HG03039 (cell line): ENCODE measurements at regions not wholly inside any gene's neighbourhood (a gene's known extent, or its start where the extent isn't known, plus 50 kb on each side); places are given as distances from the start of the nearest gene placed in this dataset.

Experiments used
- ATAC-seq: cut with Tn5 transposase; IDR thresholded peaks from one replicate; pipeline ENCODE4 v1.9.1; 2021; ENCODE audit warnings: mild to moderate bottlenecking, moderate library complexity; ENCODE audit not compliant: unreplicated experiment

GRCh38 chr16:72286936-72287620 lies 115.1 kb upstream of the PMFBP1 start:
- ATAC-seq: no peak

DNA sequence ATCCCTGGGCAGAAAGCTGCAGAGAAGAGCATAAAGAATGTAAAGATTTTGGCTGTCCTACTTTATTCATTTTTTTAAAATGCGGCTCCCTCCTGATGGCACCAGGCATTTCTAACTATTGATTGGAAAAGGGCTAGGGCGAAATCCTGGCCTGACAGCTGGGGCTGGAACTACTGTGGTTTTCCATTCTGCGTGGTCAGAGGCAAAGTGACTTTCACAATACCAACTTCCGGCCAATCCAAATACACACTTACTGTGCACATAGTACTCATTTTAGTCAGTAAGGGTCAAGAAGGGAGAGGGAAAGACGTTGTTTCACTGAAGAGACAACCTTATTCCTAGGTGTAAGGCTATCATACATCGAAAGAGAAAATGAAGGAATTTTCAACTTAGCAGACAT lies 113.8 kb upstream of the PMFBP1 start:
- no peak for ATAC-seq

GRCh38 chr16:72285324-72285723 lies 113.4 kb upstream of the PMFBP1 start:
- ATAC-seq: no peak

DNA sequence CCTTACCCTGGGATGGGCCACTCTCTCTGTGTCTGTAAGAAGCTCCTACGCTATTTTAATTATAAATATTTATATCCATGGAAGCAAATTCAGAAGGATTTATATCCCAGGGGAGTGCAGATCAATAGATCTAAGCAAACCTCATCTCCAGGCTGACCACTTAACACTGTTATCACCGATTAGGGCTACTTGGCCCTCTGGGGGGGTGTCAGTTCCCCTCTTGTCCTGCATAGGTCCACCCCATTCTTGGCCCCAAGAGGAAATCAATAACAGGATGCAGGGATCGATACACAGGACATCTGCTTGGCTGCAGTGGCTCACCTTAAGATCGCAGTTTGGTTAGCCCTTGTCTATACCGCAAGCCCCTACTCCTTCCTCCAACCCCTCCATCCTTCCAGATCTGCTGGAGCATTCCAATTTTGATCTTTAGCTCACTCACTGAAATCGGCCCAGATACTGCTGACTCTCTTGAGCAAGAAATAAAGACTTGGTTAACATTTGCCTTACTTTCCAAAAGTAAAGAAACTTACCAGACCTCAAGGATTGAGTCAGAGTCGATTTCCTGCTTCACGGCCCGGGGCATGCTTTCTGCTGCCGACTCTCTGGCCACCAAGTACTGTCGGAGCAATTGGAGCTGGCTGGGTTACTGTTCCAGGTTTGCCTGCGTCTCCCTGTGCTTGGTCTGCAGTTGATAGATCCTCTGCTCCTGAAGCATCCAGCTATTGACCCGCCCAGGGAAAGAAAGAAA lies 112.3 kb upstream of the PMFBP1 start:
- no peak for ATAC-seq

DNA sequence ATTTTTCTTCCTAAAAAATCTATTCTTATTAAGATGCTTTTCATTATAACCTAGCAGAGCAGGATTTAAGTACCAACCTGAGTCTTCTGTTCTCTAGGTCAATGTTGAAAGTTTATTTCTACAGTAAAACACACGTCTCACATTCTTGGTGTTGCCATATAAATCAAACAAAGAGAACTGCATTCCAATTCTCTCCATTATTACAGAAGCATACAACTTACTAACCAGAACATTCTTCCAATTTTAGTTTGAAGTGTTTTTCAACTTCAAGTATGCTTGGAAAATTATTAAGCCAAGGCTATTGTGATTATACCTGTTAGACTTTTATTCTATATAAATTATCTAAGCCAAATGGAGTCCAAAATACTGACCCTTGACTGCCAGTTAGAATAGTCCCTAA lies 110.4 kb upstream of the PMFBP1 start:
- no peak for ATAC-seq

DNA sequence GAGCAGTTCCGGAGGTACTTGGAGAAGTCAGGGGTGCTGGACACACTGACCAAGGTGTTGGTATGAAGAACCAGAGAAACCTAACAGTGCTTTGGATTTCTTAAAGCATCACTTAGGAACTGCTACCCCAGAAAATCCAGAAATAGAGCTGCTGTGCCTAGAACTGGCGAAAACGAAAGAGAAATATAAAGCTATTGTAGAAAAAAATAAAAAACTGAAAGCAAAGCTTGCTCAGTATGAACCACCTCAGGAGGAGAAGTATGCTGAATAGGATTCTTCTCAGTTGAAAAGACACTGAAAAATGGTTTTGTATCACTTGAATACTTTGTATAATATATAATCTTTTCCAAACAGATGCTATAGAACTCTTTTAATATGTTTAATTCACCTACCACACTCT lies 106.3 kb upstream of the PMFBP1 start:
- ATAC-seq: no peak

GRCh38 chr16:72277749-72278148 lies 105.8 kb upstream of the PMFBP1 start:
- ATAC-seq: no peak

DNA sequence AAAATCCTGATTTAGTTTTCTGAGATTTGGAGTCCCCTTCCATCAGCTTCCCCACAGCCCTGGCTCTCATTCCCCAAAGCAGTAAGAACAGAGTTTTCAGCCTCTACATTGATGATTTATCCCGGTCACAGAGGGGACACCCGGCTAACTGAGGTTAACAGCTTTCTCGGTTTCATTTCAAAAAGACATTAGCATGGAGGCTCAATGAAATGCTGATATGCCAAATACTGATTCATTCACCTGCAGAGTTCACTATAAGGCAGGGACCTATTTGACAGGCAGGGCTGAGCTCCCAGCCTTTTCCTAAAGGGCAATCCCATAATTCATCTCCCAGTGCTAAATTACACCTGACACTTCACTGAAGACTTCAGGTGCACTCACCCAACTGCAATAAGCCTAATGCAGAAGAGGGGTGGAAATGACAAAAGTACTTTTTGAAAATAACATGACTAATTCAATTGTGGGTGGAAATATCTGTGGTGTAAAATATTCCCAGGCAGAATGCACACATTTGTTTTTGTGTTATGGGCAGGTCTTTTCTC lies 99.8 kb upstream of the PMFBP1 start:
- ATAC-seq: no peak

DNA sequence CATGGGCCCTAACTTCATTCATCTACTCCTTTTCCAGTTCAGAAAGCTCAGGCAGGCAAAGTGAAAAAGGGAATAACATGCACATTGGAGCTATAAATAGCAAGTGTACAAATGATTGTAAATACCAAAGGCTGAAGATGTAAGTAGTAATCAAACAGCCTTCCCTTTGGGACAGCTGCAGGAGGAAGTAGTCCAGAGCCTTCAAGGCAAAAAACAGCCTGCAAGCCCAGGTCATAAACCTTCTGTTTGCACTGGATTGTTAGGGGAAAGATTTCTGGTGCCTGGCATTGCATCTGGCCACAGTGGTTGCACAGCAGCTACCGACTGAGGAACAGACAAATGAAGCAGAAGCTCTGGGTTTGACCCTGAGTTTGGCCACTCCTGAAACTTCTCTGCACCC lies 98.6 kb upstream of the PMFBP1 start:
- ATAC-seq: no peak

DNA sequence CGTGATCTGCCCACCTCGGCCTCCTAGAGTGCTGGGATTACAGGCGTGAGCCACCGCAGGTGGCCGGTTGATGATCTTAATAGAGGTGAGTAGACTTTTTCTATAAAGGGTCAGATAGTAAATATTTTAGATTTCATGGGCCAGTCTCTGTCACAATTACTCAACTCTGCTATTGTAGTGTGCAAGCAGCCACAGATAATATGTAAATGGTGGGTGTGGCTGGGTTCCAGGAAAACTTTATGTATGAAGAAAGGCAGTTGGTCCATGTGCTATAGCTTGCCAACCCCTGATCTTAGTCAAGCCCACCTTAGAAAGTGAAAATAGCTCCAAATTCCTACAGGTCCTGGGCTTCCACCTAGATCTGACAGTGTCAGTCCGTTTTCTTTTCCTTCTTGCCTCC lies 94.9 kb upstream of the PMFBP1 start:
- ATAC-seq: no peak

DNA sequence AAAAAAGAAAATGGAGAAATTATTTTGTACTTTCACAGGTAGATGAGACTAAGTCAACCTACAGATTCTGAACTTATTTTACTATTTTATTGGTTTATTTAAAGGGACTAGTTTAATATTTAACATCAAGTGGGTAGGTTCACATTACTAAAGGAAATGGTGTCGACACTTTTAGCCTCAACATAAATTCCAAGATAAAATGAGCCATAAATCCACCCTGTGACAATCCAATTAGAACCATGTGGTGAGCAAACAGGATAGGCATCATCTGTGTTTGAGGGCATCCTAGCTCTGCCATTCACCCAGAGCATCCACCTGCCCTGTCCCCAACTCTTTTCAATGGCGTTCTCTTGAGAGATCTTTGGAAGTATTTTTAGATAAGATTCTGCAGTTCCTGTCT lies 92.8 kb upstream of the PMFBP1 start:
- ATAC-seq: no peak

- no peak for ATAC-seq
These were observed 90.8 kb upstream of the PMFBP1 start for GRCh38 chr16:72262711-72263110.

GRCh38 chr16:72261127-72261526 lies 89.2 kb upstream of the PMFBP1 start:
- no peak for ATAC-seq

- ATAC-seq: no peak
These were observed 84.6 kb upstream of the PMFBP1 start for GRCh38 chr16:72256398-72257066.

- no peak for ATAC-seq
These were observed 83.8 kb upstream of the PMFBP1 start for GRCh38 chr16:72255786-72256185.

DNA sequence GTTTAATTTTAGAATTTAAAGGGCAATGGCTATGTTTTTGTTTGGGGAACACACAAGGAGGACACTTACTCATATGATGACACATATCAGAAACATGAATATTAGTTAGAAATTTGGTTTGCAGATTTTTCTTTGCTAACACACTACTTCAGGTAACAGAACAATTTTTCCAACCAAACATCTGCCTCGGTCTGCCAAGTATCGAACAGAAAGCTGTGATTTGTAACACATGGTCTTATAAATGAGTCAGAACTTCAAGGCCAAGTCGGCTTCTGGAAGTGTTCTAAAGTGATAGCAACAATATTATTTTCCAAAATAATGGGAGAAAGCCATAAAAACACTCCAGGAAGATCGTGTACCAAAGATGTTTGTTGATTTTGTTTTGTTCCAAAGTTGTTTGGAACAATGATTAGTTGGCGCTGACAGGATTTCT lies 75.9 kb upstream of the PMFBP1 start:
- ATAC-seq: no peak

GRCh38 chr16:72246423-72246822 lies 74.5 kb upstream of the PMFBP1 start:
- ATAC-seq: peak; percentile 56

DNA sequence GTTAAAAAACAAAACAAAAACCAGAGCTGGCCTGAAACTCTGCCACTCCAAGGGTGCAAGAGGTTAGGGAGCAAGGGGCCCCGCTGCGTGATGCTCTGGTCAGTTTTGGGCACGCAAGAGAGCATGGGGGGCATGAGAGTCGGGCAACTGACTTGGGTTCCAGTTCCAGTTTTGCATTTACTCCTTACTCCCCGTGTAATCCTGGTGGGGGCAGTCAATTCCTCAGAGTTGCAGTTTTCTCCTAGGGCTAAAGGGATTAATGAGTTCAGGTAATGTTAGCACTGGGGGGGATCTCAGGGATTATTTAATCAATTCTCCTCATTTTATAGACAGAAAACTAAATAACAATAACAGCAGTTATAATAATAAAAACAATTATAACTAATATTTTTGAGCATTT lies 72.9 kb upstream of the PMFBP1 start:
- no peak for ATAC-seq

DNA sequence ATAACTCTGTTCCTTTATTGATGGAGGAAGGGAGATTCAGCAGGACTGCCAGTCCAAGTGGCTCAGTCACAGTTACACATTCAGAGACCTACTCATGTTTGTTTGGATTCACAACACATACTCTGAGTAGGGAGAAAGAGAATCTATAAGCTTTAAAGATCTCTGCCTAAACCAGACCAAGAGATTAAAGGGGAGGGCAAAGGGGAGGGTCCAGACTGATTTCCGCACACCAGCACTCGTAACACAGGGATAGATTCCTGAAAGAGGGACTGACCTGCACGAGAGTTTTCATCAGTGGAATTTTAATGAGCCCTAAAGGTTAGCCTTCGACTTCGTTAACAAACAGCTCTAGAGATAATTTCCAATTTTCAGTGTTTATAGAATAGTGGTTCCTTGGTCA lies 71.7 kb upstream of the PMFBP1 start:
- no peak for ATAC-seq

DNA sequence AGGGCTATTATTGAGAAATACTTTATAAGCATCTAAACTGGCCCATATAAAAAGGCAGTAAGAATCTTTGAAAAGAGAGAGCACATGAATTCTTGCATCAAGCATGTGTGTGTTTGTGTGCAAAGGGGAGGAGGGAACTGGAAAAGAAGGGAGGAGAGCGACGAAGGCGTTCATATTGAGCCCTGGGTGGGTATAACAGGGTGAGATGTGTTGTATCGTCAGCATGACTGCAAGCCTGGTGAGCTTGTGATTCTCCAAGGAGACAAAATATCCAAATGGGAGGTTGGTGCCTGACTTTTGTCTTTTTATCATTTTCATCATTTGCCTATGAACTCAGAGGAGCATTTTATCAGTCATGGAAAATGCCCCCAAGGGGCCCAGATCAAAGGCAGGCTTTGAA lies 70.8 kb upstream of the PMFBP1 start:
- ATAC-seq: no peak

DNA sequence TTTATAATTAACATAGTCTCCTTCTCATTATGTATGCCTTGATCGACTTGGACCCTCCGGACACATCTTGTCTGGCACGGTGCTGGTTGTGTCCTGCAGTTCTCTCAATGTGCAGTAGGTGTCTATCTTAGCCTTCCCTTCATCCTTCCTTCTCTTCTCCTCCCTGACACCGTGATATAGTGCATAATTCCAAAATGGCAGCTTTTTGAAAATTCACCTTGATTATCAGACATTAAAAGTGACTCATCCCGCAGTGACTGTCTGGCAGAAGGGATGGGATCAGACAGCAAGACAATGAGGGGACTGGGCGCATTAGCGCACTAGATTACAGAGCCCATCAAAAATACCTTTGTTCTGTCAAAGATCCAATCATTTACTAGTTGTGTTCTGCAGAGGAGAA lies 70.0 kb upstream of the PMFBP1 start:
- ATAC-seq: no peak

GRCh38 chr16:72241008-72241407 lies 69.1 kb upstream of the PMFBP1 start:
- no peak for ATAC-seq
